ENCODE measurements at regions not wholly inside any gene's neighbourhood (a gene's known extent, or its start where the extent isn't known, plus 50 kb on each side); places are given as distances from the start of the nearest gene placed in this dataset.
"Not testable (repeated sequence)": the region's sequence is repeated elsewhere in the genome, so short reads cannot be mapped to it uniquely, and the experiment has no call there.

- Mint-ChIP-seq H3K27me3 (no peaks in the 10 kb centered on the region), H3K9me3 (peaks cover 6% of the 10 kb centered on the region), H3K4me3 (no peak overlapping the region), H3K36me3 (ENCODE audit: low read depth) (no peaks in the 10 kb centered on the region), H3K27ac (no peak overlapping the region), H3K4me1 (no peaks in the 10 kb centered on the region)
- ATAC-seq (replicated peaks) = no peak
Observed at GRCh38 chr10:34058845-34059614, 724.6 kb upstream of the NRP1 start.

- not testable (repeated sequence) for H3K27ac Mint-ChIP-seq; H3K4me3 Mint-ChIP-seq; H3K27me3 Mint-ChIP-seq; H3K4me1 Mint-ChIP-seq; H3K36me3 Mint-ChIP-seq (ENCODE audit: low read depth); ATAC-seq (replicated peaks)
- peaks cover 15% of the 10 kb centered on the region for H3K9me3 Mint-ChIP-seq
Observed at GRCh38 chr10:34055410-34055985, 721.0 kb upstream of the NRP1 start.

GRCh38 chr10:34049887-34050286 is 715.4 kb upstream of the NRP1 start:
- Mint-ChIP-seq H3K36me3 (ENCODE audit: low read depth) (no peaks in the 10 kb centered on the region), H3K27ac (no peak overlapping the region), H3K4me1 (no peaks in the 10 kb centered on the region), H3K27me3 (peaks cover 18% of the 10 kb centered on the region), H3K4me3 (no peak overlapping the region), H3K9me3 (peaks cover 15% of the 10 kb centered on the region)
- peak; percentile 85 for ATAC-seq (replicated peaks)

GRCh38 chr10:34049469-34049868 is 715.0 kb upstream of the NRP1 start:
- Mint-ChIP-seq H3K27ac (no peak overlapping the region), H3K4me1 (no peaks in the 10 kb centered on the region), H3K36me3 (ENCODE audit: low read depth) (no peaks in the 10 kb centered on the region), H3K9me3 (peaks cover 15% of the 10 kb centered on the region), H3K4me3 (no peak overlapping the region), H3K27me3 (peaks cover 18% of the 10 kb centered on the region)
- no peak for ATAC-seq (replicated peaks)

- no peak overlapping the region for H3K4me3 Mint-ChIP-seq
- H3K27me3 Mint-ChIP-seq = peaks cover 23% of the 10 kb centered on the region
- H3K9me3 Mint-ChIP-seq = peaks cover 15% of the 10 kb centered on the region
- ATAC-seq (replicated peaks) = no peak
- no peak overlapping the region for H3K27ac Mint-ChIP-seq
- H3K4me1 Mint-ChIP-seq = no peaks in the 10 kb centered on the region
- no peaks in the 10 kb centered on the region for H3K36me3 Mint-ChIP-seq (ENCODE audit: low read depth)
Observed at GRCh38 chr10:34047389-34047788, 712.9 kb upstream of the NRP1 start.

- Mint-ChIP-seq H3K27me3 (peaks cover 18% of the 10 kb centered on the region), H3K27ac (no peak overlapping the region), H3K4me1 (no peaks in the 10 kb centered on the region), H3K36me3 (ENCODE audit: low read depth) (no peaks in the 10 kb centered on the region), H3K4me3 (no peak overlapping the region), H3K9me3 (peaks cover 7% of the 10 kb centered on the region)
- ATAC-seq (replicated peaks) = no peak
Observed at GRCh38 chr10:34046506-34047034, 712.1 kb upstream of the NRP1 start.

GRCh38 chr10:34045571-34046190 is 711.2 kb upstream of the NRP1 start:
- peaks cover 14% of the 10 kb centered on the region for H3K27me3 Mint-ChIP-seq
- no peak overlapping the region for H3K27ac Mint-ChIP-seq
- no peak overlapping the region for H3K4me3 Mint-ChIP-seq
- no peak for ATAC-seq (replicated peaks)
- no peaks in the 10 kb centered on the region for H3K4me1 Mint-ChIP-seq
- peaks cover 1% of the 10 kb centered on the region for H3K9me3 Mint-ChIP-seq
- H3K36me3 Mint-ChIP-seq (ENCODE audit: low read depth) = no peaks in the 10 kb centered on the region

GRCh38 chr10:34041871-34042270 is 707.4 kb upstream of the NRP1 start:
- H3K36me3 Mint-ChIP-seq (ENCODE audit: low read depth) = no peaks in the 10 kb centered on the region

GRCh38 chr10:34037499-34037898 is 703.0 kb upstream of the NRP1 start:
- Mint-ChIP-seq H3K4me3 (no peak overlapping the region), H3K27ac (no peak overlapping the region), H3K9me3 (peaks cover 7% of the 10 kb centered on the region), H3K36me3 (ENCODE audit: low read depth) (no peaks in the 10 kb centered on the region), H3K4me1 (no peaks in the 10 kb centered on the region), H3K27me3 (no peaks in the 10 kb centered on the region)
- no peak for ATAC-seq (replicated peaks)

More at GRCh38 chr10:34041871-34042270, 707.4 kb upstream of the NRP1 start:
- Mint-ChIP-seq H3K27me3 (peaks cover 5% of the 10 kb centered on the region), H3K27ac (no peak overlapping the region), H3K9me3 (peaks cover 7% of the 10 kb centered on the region), H3K4me3 (no peak overlapping the region), H3K4me1 (no peaks in the 10 kb centered on the region)
- no peak for ATAC-seq (replicated peaks)

- not testable (repeated sequence) for H3K27me3 Mint-ChIP-seq; H3K4me3 Mint-ChIP-seq; H3K27ac Mint-ChIP-seq; H3K9me3 Mint-ChIP-seq; ATAC-seq (replicated peaks); H3K4me1 Mint-ChIP-seq; H3K36me3 Mint-ChIP-seq (ENCODE audit: low read depth)
Observed at GRCh38 chr10:34035241-34035790, 700.8 kb upstream of the NRP1 start.

GRCh38 chr10:34033078-34033477 is 698.6 kb upstream of the NRP1 start:
- ATAC-seq (replicated peaks) = no peak
- Mint-ChIP-seq H3K27ac (no peak overlapping the region), H3K4me1 (no peaks in the 10 kb centered on the region), H3K4me3 (no peak overlapping the region), H3K27me3 (no peaks in the 10 kb centered on the region), H3K36me3 (ENCODE audit: low read depth) (no peaks in the 10 kb centered on the region), H3K9me3 (no peaks in the 10 kb centered on the region)

GRCh38 chr10:34032564-34032963 is 698.1 kb upstream of the NRP1 start:
- H3K27ac Mint-ChIP-seq = no peak overlapping the region
- no peak for ATAC-seq (replicated peaks)
- no peaks in the 10 kb centered on the region for H3K9me3 Mint-ChIP-seq
- H3K27me3 Mint-ChIP-seq = no peaks in the 10 kb centered on the region
- H3K36me3 Mint-ChIP-seq (ENCODE audit: low read depth) = no peaks in the 10 kb centered on the region
- H3K4me3 Mint-ChIP-seq = no peak overlapping the region
- no peaks in the 10 kb centered on the region for H3K4me1 Mint-ChIP-seq

- Mint-ChIP-seq H3K27me3 (no peaks in the 10 kb centered on the region), H3K36me3 (ENCODE audit: low read depth) (no peaks in the 10 kb centered on the region), H3K27ac (no peak overlapping the region), H3K4me1 (no peaks in the 10 kb centered on the region), H3K9me3 (no peaks in the 10 kb centered on the region), H3K4me3 (no peak overlapping the region)
- ATAC-seq (replicated peaks) = no peak
Observed at GRCh38 chr10:34031400-34031799, 696.9 kb upstream of the NRP1 start.

- ATAC-seq (replicated peaks) = no peak
- H3K4me1 Mint-ChIP-seq = no peaks in the 10 kb centered on the region
- no peaks in the 10 kb centered on the region for H3K36me3 Mint-ChIP-seq (ENCODE audit: low read depth)
- no peaks in the 10 kb centered on the region for H3K9me3 Mint-ChIP-seq
- H3K27me3 Mint-ChIP-seq = peaks cover 10% of the 10 kb centered on the region
- no peak overlapping the region for H3K27ac Mint-ChIP-seq
- H3K4me3 Mint-ChIP-seq = no peak overlapping the region
Observed at GRCh38 chr10:34029455-34029854, 695.0 kb upstream of the NRP1 start.

- ATAC-seq (replicated peaks) = no peak
- Mint-ChIP-seq H3K27ac (no peak overlapping the region), H3K27me3 (peaks cover 10% of the 10 kb centered on the region), H3K4me3 (no peak overlapping the region), H3K36me3 (ENCODE audit: low read depth) (no peaks in the 10 kb centered on the region), H3K9me3 (no peaks in the 10 kb centered on the region), H3K4me1 (no peaks in the 10 kb centered on the region)
Observed at GRCh38 chr10:34028936-34029335, 694.5 kb upstream of the NRP1 start.
